ENCODE measurements at regions not wholly inside any gene's neighbourhood (a gene's known extent, or its start where the extent isn't known, plus 50 kb on each side); places are given as distances from the start of the nearest gene placed in this dataset.

DNA sequence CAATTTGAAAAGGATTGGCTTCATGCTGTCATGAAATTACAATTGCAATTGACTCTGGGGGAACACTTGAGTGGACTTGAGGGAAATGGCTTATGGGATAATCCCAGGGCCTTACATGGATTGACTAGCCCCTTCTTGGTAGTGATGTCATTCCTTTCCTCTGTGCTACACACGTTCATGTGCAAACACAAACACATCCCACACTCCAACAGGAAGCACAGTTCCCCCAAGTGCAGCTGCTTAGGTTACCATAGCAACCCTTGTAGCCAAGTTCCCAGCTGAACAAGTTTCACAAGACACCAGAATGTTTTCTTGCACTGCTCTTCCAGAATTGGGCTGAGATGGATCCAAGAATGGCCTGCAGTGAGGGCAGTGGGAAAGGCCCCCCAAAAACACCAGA, 217.0 kb downstream of the ZNF621 start:
- POLR2A ChIA-PET = no interaction called here
- Histone ChIP-seq H3K9me1 (ENCODE audit: control insufficient read depth, insufficient read depth, low read length) (no peaks in the 10 kb centered on the region), H3K36me3 (ENCODE audit: control insufficient read depth, insufficient read depth, low read length) (no peaks in the 10 kb centered on the region), H3K9me3 (replicated peaks; ENCODE audit: control insufficient read depth, insufficient read depth, low read depth, low read length) (no peaks in the 10 kb centered on the region), H3K4me1 (replicated peaks in 1 of 2; ENCODE audit: control insufficient read depth in 2 of 2, insufficient read depth in 2 of 2, low read length in 2 of 2) (no peaks in the 10 kb centered on the region), H3K27ac (ENCODE audit: extremely low read depth, low read depth, low read length) (no peak overlapping the region), H2AFZ (ENCODE audit: low read depth, low read length) (no peak overlapping the region), H3K4me3 (no peak overlapping the region), H3K4me2 (ENCODE audit: insufficient read depth, low read length) (no peak overlapping the region), H4K20me1 (replicated peaks; ENCODE audit: control insufficient read depth, insufficient read depth, low read length) (no peaks in the 10 kb centered on the region), H3K9ac (ENCODE audit: insufficient read depth in 1 of 2, low read depth in 2 of 2, low read length in 2 of 2) (no peak overlapping the region), H3K79me2 (ENCODE audit: control insufficient read depth, insufficient read depth, low read length) (no peaks in the 10 kb centered on the region), H3K27me3 (ENCODE audit: control insufficient read depth in 2 of 2, insufficient read depth in 2 of 2, low read length in 2 of 2) (0 out of 5 replicates have a peak, but pooled peaks cover 0 to 4% of the 10 kb centered on the region in 2 experiments)
- DNase-seq (ENCODE audit: extremely low read depth in 1 of 4, low spot score in 3 of 4) (no peak), FAIRE-seq (no peak), ATAC-seq (no peak)
- in situ Hi-C loops (cut with MboI) = no loop called here
- no TSS peak for BruUV-seq (replicated peaks)
- 6% methylated on average over 1 of the region's 1 CpG for WGBS (ENCODE audit: insufficient coverage, low coverage, missing lambda C conversion rate)
- CTCF ChIA-PET (ENCODE audit: low intra/inter-chr PET ratio) = no interaction called here
- intact Hi-C loops (cut with micrococcal nuclease) = no loop called here
- TF ChIP-seq MTA1 (IDR thresholded peaks at IDR 0.05; ENCODE audit: borderline replicate concordance) (no peak), PML (IDR thresholded peaks at IDR 0.05; ENCODE audit: low read length) (no peak), RFX1 (IDR thresholded peaks at IDR 0.05) (peak; percentile 79), AFF1 (IDR thresholded peaks at IDR 0.05; ENCODE audit: low read depth in 1 of 2, partially characterized antibody in 2 of 2) (no peak)
- TF ChIP-seq, protein P1, sequence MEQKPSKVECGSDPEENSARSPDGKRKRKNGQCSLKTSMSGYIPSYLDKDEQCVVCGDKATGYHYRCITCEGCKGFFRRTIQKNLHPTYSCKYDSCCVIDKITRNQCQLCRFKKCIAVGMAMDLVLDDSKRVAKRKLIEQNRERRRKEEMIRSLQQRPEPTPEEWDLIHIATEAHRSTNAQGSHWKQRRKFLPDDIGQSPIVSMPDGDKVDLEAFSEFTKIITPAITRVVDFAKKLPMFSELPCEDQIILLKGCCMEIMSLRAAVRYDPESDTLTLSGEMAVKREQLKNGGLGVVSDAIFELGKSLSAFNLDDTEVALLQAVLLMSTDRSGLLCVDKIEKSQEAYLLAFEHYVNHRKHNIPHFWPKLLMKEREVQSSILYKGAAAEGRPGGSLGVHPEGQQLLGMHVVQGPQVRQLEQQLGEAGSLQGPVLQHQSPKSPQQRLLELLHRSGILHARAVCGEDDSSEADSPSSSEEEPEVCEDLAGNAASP (IDR thresholded peaks at IDR 0.05) = no peak
